Adrenal gland (tissue), 5 donors: ENCODE measurements at regions not wholly inside any gene's neighbourhood (a gene's known extent, or its start where the extent isn't known, plus 50 kb on each side); places are given as distances from the start of the nearest gene placed in this dataset.

Experiments used
- CTCF ChIP-seq, 6 experiments: fragments of 450-650 bp in 4 of 6; fragments of 200-600 bp in 2 of 6; sonication (generic) in 1 of 6; IDR thresholded peaks; 1 replicate in 5 of 6; 2 replicates in 1 of 6; pipeline versions ENCODE4 v1.5.1 to v1.8.0; 2016 to 2021; ENCODE audit warnings: antibody characterized with exemption in 6 of 6, mild to moderate bottlenecking in 2 of 6, moderate library complexity in 1 of 6
- POLR2A ChIP-seq, 2 donors: fragments of 450-650 bp; IDR thresholded peaks; one replicate each; pipeline ENCODE4 v1.6.1; 2017; ENCODE audit warnings: antibody characterized with exemption in 2 of 2, mild to moderate bottlenecking in 2 of 2, moderate library complexity in 1 of 2
- donor health status: DM: no; HTN: no; CAD: no.

- TF ChIP-seq CTCF (IDR thresholded peaks at IDR 0.05) = no peak
- no peak for TF ChIP-seq POLR2A (IDR thresholded peaks at IDR 0.05)
These were observed 358.4 kb upstream of the RGS17 start for GRCh38 chr6:153489479-153489878.
